Left colon (tissue), 2 donors: ENCODE measurements at regions not wholly inside any gene's neighbourhood (a gene's known extent, or its start where the extent isn't known, plus 50 kb on each side); places are given as distances from the start of the nearest gene placed in this dataset.
"Not testable (repeated sequence)": the region's sequence is repeated elsewhere in the genome, so short reads cannot be mapped to it uniquely, and the experiment has no call there.

ENCODE experiments used
- ATAC-seq: fragments of 200-7000 bp; cut with Tn5 transposase; one replicate; pipeline ENCODE4 v1.9.1; 2020; ENCODE audit warnings: mild to moderate bottlenecking, moderate library complexity
- DNase-seq, 2 donors: peaks; one replicate each; pipeline ENCODE4 v3.0.0-alpha.2; 2020
- intact Hi-C, 2 donors: fragments of 100-400 bp; cut with DNase I in 1 of 2; cut with micrococcal nuclease in 1 of 2; formaldehyde crosslinking; loops; one replicate each; pipeline versions ENCODE4 v1.11.2 to v1.14.0; 2022; cut with DNase I, micrococcal nuclease
- donor health status: DM: no; HTN: no; CAD: no.
- donor health status: DM: yes; HTN: yes; CAD: no.

DNA sequence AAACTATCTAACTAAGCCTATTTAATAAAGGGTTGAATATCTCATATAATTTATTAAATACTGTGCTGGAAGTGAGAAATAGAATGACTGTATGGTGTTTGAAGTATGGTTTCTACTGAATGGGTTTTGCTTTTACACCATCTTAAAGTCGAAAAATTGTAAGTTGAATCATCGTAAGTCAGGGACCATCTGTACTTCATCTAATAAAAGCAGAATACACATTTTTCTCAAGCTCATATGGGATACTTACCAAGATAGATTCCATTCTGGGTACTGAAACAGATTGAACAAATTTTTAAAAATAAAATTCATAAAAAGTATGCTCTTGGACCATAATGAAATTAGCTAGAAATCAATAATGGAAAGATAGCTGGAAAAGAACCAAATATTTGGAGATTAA lies 285.4 kb downstream of the CXCL12 start:
- DNase-seq = no peak
- ATAC-seq = no peak
- intact Hi-C loops = no loop called here

- intact Hi-C loops, ATAC-seq, DNase-seq: not testable (repeated sequence)
These were observed 288.7 kb downstream of the CXCL12 start for GRCh38 chr10:44096217-44096616.

DNA sequence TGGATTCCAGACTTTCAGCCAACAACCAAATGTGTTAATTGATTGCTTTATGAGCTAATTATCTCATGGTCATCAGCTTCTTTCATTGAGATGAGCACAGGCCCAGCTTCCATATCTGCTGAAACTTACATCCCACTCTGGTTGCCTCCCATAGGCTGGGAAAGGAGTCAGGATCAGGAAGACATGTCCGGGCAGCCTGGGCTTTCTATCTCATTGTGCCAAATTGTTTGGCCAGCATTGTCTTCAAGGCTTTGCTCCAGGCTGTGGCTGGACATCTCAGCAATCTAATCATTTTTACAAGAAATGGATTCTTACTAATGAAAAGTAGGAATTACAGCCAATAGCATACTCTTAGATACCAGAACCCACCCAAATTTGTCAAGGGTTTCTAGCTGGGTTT lies 295.2 kb downstream of the CXCL12 start:
- intact Hi-C loops = no loop called here
- DNase-seq = no peak
- ATAC-seq = no peak

GRCh38 chr10:44087403-44087802 lies 297.5 kb downstream of the CXCL12 start:
- intact Hi-C loops = no loop called here
- DNase-seq (no peak), ATAC-seq (no peak)

GRCh38 chr10:44083719-44084400 lies 301.0 kb downstream of the CXCL12 start:
- ATAC-seq (no peak), DNase-seq (no peak)
- intact Hi-C loops = no loop called here

- DNase-seq (no peak), ATAC-seq (no peak)
- intact Hi-C loops = no loop called here
These were observed 313.4 kb downstream of the CXCL12 start for GRCh38 chr10:44071479-44071878.

- intact Hi-C loops = no loop called here
- peak in 1 of 2 donors; percentile 57 for DNase-seq
- ATAC-seq = no peak
These were observed 314.6 kb downstream of the CXCL12 start for GRCh38 chr10:44070282-44070681.

DNA sequence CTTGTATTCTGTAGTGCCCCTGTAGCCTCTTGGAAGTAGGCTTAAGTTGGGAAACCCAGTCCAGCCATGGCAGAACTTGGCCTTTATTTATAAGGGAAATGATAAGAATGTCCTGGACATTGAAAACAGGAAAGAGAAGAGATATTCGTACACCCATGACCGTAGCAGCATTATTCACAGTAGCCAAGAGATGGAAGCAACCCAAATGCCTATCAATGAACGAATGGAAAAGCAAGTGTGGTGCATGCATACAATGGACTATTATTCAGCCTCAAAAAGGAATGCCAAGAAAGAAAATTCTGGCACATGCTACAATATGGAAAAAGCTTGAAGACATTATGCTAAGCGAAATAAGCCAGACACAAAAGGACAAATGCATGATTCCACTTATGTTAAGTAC lies 315.3 kb downstream of the CXCL12 start:
- DNase-seq = no peak
- intact Hi-C loops = no loop called here
- no peak for ATAC-seq

DNA sequence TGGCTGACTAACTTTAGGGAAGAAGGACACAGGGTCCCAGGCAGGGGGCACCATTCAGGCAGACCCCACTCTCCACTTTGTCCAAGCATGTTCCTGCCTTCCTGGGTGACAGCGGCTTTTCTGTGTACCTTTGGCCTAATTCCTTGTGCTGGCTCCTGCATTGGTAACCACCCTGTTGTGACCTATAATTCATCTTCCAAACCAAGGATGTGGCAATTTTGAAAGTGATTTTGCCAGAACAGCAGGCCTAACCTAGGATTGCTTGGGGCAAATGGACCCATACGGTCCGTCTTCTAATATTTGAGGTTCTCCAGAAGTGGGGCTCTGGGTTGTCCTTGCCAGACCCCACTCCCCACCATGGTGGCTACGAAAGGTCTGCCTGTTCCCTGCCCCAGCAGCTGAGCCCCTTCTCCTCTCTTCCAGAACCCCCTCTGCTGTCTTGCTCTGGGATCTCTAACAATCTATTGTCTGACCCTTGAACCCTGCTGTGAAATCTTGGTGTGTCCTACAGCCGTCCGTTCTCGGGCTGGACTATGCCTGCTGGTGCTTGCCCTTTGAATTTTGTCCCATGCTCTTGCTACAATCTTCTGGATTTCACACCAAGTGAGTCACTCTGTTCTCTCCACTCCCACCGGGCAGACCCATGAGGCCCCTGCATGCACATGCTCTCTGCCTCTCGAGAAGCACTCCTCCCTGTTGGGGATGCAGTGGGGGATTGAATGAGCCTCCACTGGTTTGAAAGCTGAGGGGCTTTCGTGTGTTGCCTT lies 316.0 kb downstream of the CXCL12 start:
- ATAC-seq (no peak), DNase-seq (no peak)
- intact Hi-C loops = no loop called here

DNA sequence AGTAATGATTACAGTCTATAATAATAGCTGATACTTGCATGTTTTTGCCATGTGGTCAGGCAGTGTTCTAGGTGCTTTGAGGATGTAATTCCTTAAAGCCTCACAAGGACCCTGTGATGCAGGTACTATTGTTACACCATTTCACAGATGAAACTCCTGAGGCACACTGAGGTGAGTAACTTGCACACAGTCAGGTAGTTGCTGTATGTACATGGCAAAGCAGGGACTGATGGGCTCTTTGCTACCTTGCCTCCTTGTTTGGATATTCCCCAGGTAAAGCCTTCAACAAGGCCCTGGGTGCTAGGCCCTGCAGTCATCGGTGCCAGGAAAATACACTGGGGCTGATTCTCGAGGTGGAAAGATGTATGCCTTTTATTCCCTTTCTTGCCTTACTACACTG lies 317.5 kb downstream of the CXCL12 start:
- no peak for ATAC-seq
- intact Hi-C loops = no loop called here
- DNase-seq = no peak

GRCh38 chr10:44066527-44067255 lies 318.2 kb downstream of the CXCL12 start:
- DNase-seq (no peak), ATAC-seq (no peak)
- intact Hi-C loops = no loop called here

- intact Hi-C loops = no loop called here
- no peak for ATAC-seq
- no peak for DNase-seq
These were observed 318.9 kb downstream of the CXCL12 start for GRCh38 chr10:44065788-44066526.

GRCh38 chr10:44064987-44065787 lies 319.7 kb downstream of the CXCL12 start:
- DNase-seq = no peak
- ATAC-seq = no peak
- intact Hi-C loops = no loop called here

- no peak for DNase-seq
- intact Hi-C loops = no loop called here
- no peak for ATAC-seq
These were observed 320.6 kb downstream of the CXCL12 start for GRCh38 chr10:44064317-44064716.

GRCh38 chr10:44063686-44064085 lies 321.2 kb downstream of the CXCL12 start:
- ATAC-seq (no peak), DNase-seq (no peak)
- intact Hi-C loops = no loop called here

GRCh38 chr10:44060719-44061118 lies 324.2 kb downstream of the CXCL12 start:
- intact Hi-C loops = no loop called here
- ATAC-seq = no peak
- no peak for DNase-seq

DNA sequence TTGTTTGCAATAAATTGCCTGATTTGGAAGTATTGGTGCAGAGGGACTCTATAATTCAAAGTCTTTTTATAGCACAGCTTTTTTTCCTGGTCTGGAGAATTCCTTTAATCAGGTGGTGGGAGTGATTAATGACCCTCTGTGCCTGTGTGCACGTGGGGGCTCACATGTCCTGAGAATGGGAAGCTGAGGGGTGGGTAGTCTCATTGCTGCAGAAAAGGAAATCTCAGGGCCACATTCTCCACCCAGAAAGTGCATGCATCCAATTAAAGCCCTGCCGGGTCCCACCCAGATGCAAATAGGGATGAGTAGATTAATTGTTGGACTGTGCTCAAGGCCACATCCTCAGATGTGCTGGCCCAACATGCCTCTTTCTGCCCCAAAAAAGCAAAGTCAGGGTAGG lies 324.7 kb downstream of the CXCL12 start:
- intact Hi-C loops = no loop called here

DNA sequence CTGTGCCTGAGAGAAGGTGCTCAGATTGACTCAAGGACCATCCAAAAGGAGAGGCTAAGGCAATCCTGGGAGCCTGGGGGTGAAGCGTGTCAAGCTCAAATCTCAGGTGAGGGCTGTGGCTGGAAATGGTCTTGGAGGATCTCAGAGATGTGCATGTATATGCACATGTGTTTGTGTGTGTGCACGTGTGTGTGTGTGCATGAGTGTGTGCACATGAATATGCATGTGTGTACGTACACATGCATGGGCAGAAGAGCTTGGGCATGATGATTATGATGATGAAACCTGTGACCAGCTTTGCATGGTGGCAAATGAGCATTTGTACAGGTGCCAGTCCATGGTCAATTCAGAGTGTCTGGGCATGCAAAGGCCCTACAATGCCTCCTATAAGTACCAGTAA lies 326.6 kb downstream of the CXCL12 start:
- ATAC-seq (no peak), DNase-seq (no peak)
- intact Hi-C loops = no loop called here

More for the DNA sequence above, 324.7 kb downstream of the CXCL12 start:
- ATAC-seq (no peak), DNase-seq (no peak)
